H1 (cell line): ENCODE measurements at regions not wholly inside any gene's neighbourhood (a gene's known extent, or its start where the extent isn't known, plus 50 kb on each side); places are given as distances from the start of the nearest gene placed in this dataset.

Source experiments
- CTCF ChIA-PET: fragments of 300-600 bp; sonication (Branson Sonifier 250); formaldehyde crosslinking; loops from one replicate; lab custom pipeline; 2021; ENCODE audit not compliant: partially characterized antibody; lab: Charles Lee
- POLR2A ChIA-PET: fragments of 300-600 bp; sonication (Branson Sonifier 250); formaldehyde crosslinking; loops from one replicate; lab custom pipeline; 2021; ENCODE audit warnings: inconsistent platforms; ENCODE audit not compliant: partially characterized antibody; lab: Charles Lee
- DNase-seq, 2 experiments: peaks; one replicate each; pipeline versions ENCODE4 v3.0.0 to v3.0.0-alpha.2; 2010 to 2022; ENCODE audit warnings: low spot score in 2 of 2, low read depth in 1 of 2, mixed read lengths in 1 of 2
- FAIRE-seq: peaks from 2 replicates; lab custom pipeline; 2011; peaks lifted over from hg19 to GRCh38; lab: Jason Lieb, UNC
- H2AFZ ChIP-seq: 2 replicates; pipeline ENCODE4 v1.8.1; 2012; ENCODE audit warnings: low read length, inconsistent platforms
- H2AK5ac ChIP-seq: 2 replicates; pipeline ENCODE4 v1.6.1; 2013; ENCODE audit warnings: low read depth, low read length
- H2BK120ac ChIP-seq: replicated peaks from 2 replicates; pipeline ENCODE3; 2013; ENCODE audit warnings: low read depth, low read length, inconsistent platforms
- H2BK12ac ChIP-seq: 2 replicates; pipeline ENCODE4 v1.6.1; 2013; ENCODE audit warnings: low read depth, low read length
- H2BK15ac ChIP-seq: 2 replicates; pipeline ENCODE4 v1.6.1; 2013; ENCODE audit warnings: low read length
- H2BK20ac ChIP-seq: 2 replicates; pipeline ENCODE4 v1.6.1; 2013; ENCODE audit warnings: low read length
- H2BK5ac ChIP-seq: 2 replicates; pipeline ENCODE4 v1.6.1; 2013; ENCODE audit warnings: low read depth, low read length
- H3K14ac ChIP-seq: 2 replicates; pipeline ENCODE4 v1.6.1; 2013; ENCODE audit warnings: inconsistent platforms; ENCODE audit not compliant: insufficient read length
- H3K18ac ChIP-seq: 2 replicates; pipeline ENCODE4 v1.6.1; 2013; ENCODE audit warnings: low read length; ENCODE audit errors: extremely low read depth
- H3K23ac ChIP-seq: 2 replicates; pipeline ENCODE4 v1.6.1; 2013; ENCODE audit warnings: inconsistent platforms; ENCODE audit not compliant: insufficient read length
- H3K23me2 ChIP-seq: 2 replicates; pipeline ENCODE4 v1.6.1; 2013; ENCODE audit warnings: low read depth, low read length
- H3K27ac ChIP-seq: 2 replicates; pipeline ENCODE4 v1.6.1; 2011; ENCODE audit warnings: low read depth, low read length, inconsistent platforms
- H3K27me3 ChIP-seq, 4 experiments: replicated peaks in 1 of 4; 1 replicate in 1 of 4; 2 replicates in 3 of 4; pipeline versions ENCODE4 v1.6.1 to v1.8.1; 2011 to 2013; ENCODE audit warnings: low read length in 3 of 4, mild to moderate bottlenecking in 3 of 4, inconsistent platforms in 2 of 4, mixed read lengths in 2 of 4, moderate library complexity in 1 of 4; ENCODE audit not compliant: control insufficient read depth in 3 of 4, insufficient read depth in 3 of 4; ENCODE audit errors: extremely low read depth in 1 of 4
- H3K36me3 ChIP-seq, 4 experiments: 2 replicates each; pipeline versions ENCODE4 v1.6.1 to v1.8.1; 2011 to 2013; ENCODE audit warnings: mild to moderate bottlenecking in 4 of 4, low read length in 3 of 4, moderate library complexity in 2 of 4, control low read depth in 1 of 4, inconsistent platforms in 1 of 4; ENCODE audit not compliant: insufficient read depth in 4 of 4, control insufficient read depth in 2 of 4
- H3K4ac ChIP-seq: replicated peaks from 2 replicates; pipeline ENCODE3; 2013; ENCODE audit warnings: low read length, low read depth, mixed read lengths, inconsistent platforms; ENCODE audit not compliant: insufficient read length
- H3K4me1 ChIP-seq, 4 experiments: replicated peaks in 1 of 4; 1 replicate in 1 of 4; 2 replicates in 3 of 4; pipeline versions ENCODE4 v1.6.1 to v1.8.1; 2011 to 2013; ENCODE audit warnings: low read length in 3 of 4, inconsistent platforms in 2 of 4, mixed read lengths in 1 of 4; ENCODE audit not compliant: insufficient read depth in 4 of 4, control insufficient read depth in 3 of 4
- H3K4me2 ChIP-seq, 2 experiments: 2 replicates each; pipeline versions ENCODE4 v1.6.1 to v1.8.1; 2011 to 2013; ENCODE audit warnings: low read depth in 2 of 2, low read length in 2 of 2, control low read depth in 1 of 2, inconsistent platforms in 1 of 2, mild to moderate bottlenecking in 1 of 2; ENCODE audit not compliant: insufficient read depth in 1 of 2
- H3K4me3 ChIP-seq, 4 experiments: fragments of 200-600, 300-600 bp in 1 of 4; sonication (generic), shearing (Covaris generic), sonication (Bioruptor Twin) in 1 of 4; 2 replicates each; pipeline versions ENCODE4 v1.5.1 to v1.8.1; 2011 to 2016; ENCODE audit warnings: low read length in 4 of 4, low read depth in 3 of 4, control low read depth in 2 of 4, inconsistent platforms in 2 of 4, mild to moderate bottlenecking in 2 of 4, mixed read lengths in 1 of 4, moderate library complexity in 1 of 4; ENCODE audit not compliant: insufficient read depth in 2 of 4; ENCODE audit errors: extremely low read depth in 1 of 4
- H3K56ac ChIP-seq: replicated peaks from 2 replicates; pipeline ENCODE3; 2013; ENCODE audit warnings: low read depth, mild to moderate bottlenecking, mixed read lengths, low read length, inconsistent platforms; ENCODE audit not compliant: insufficient read length
- H3K79me1 ChIP-seq: 2 replicates; pipeline ENCODE4 v1.6.1; 2013; ENCODE audit warnings: low read depth, low read length, control low read depth
- H3K79me2 ChIP-seq, 2 experiments: 2 replicates each; pipeline versions ENCODE4 v1.6.1 to v1.8.1; 2012 to 2013; ENCODE audit warnings: low read length in 2 of 2, mild to moderate bottlenecking in 2 of 2, inconsistent platforms in 1 of 2; ENCODE audit not compliant: insufficient read depth in 2 of 2, control insufficient read depth in 1 of 2
- H3K9ac ChIP-seq, 4 experiments: replicated peaks in 1 of 4; 1 replicate in 1 of 4; 2 replicates in 3 of 4; pipeline versions ENCODE4 v1.6.1 to v1.8.1; 2011 to 2013; ENCODE audit warnings: low read depth in 3 of 4, low read length in 3 of 4, control low read depth in 2 of 4, mild to moderate bottlenecking in 2 of 4, moderate library complexity in 2 of 4, inconsistent platforms in 1 of 4; ENCODE audit errors: extremely low read depth in 1 of 4
- H3K9me3 ChIP-seq, 2 experiments: 2 replicates each; pipeline versions ENCODE4 v1.6.1 to v1.8.1; 2012 to 2013; ENCODE audit warnings: mild to moderate bottlenecking in 2 of 2, moderate library complexity in 2 of 2, control low read depth in 1 of 2, inconsistent platforms in 1 of 2, low read depth in 1 of 2, low read length in 1 of 2, mixed read lengths in 1 of 2; ENCODE audit not compliant: insufficient read depth in 2 of 2
- H4K20me1 ChIP-seq, 2 experiments: replicated peaks in 1 of 2; 2 replicates each; pipeline versions ENCODE3 to v1.8.1; 2011 to 2013; ENCODE audit warnings: inconsistent platforms in 2 of 2, low read length in 2 of 2, mild to moderate bottlenecking in 1 of 2; ENCODE audit not compliant: insufficient read depth in 2 of 2, control insufficient read depth in 1 of 2
- H4K5ac ChIP-seq: 2 replicates; pipeline ENCODE4 v1.6.1; 2013; ENCODE audit warnings: low read length, low read depth, mixed read lengths, inconsistent platforms; ENCODE audit not compliant: insufficient read length
- H4K8ac ChIP-seq: 2 replicates; pipeline ENCODE4 v1.8.0; 2013; ENCODE audit warnings: mild to moderate bottlenecking, moderate library complexity, low read length, inconsistent platforms; ENCODE audit not compliant: insufficient read depth; ENCODE audit errors: extremely low read depth
- H4K91ac ChIP-seq: replicated peaks from 2 replicates; pipeline ENCODE3; 2013; ENCODE audit warnings: low read length, mixed read lengths, inconsistent platforms; ENCODE audit not compliant: insufficient read length
- NRF1 ChIP-seq: IDR thresholded peaks from 2 replicates; pipeline ENCODE4 v1.6.1; 2011; ENCODE audit warnings: mild to moderate bottlenecking, low read depth, low read length, improper control_type of control experiment
- POLR2A ChIP-seq, 2 experiments: IDR thresholded peaks; 1 replicate in 1 of 2; 2 replicates in 1 of 2; pipeline ENCODE4 v1.6.1; 2011; ENCODE audit warnings: low read depth in 2 of 2, low read length in 2 of 2, mild to moderate bottlenecking in 2 of 2; ENCODE audit errors: control extremely low read depth in 1 of 2
- SIN3A ChIP-seq, 2 experiments: IDR thresholded peaks in 1 of 2; conservative IDR thresholded peaks in 1 of 2; 2 replicates each; pipeline ENCODE4 v1.6.1; 2011 to 2012; ENCODE audit warnings: low read length in 2 of 2, improper control_type of control experiment in 1 of 2, low read depth in 1 of 2, mild to moderate bottlenecking in 1 of 2
- SIX5 ChIP-seq: IDR thresholded peaks from 2 replicates; pipeline ENCODE4 v1.6.1; 2011; ENCODE audit warnings: mild to moderate bottlenecking, low read depth, low read length
- TAF7 ChIP-seq: optimal IDR thresholded peaks from 2 replicates; pipeline ENCODE3; 2011; ENCODE audit warnings: low read depth, mild to moderate bottlenecking, inconsistent platforms, low read length, moderate library complexity, borderline replicate concordance
- WGBS, 2 experiments: shearing (Covaris generic) in 1 of 2; methylation state at CpG; one replicate each; pipeline versions ENCODE4 v1.1.6 to v1.1.7; 2013 to 2015; ENCODE audit warnings: low lambda C conversion rate in 2 of 2, mixed read lengths in 2 of 2, inconsistent platforms in 1 of 2, low coverage in 1 of 2, missing lambda C conversion rate in 1 of 2; ENCODE audit not compliant: insufficient replicate concordance in 2 of 2, insufficient coverage in 1 of 2, insufficient read length in 1 of 2; ENCODE audit errors: extremely low coverage in 1 of 2, missing lambda C conversion rate in 1 of 2; 5-methylcytosine and 5-hydroxymethylcytosine counted together

GRCh38 chr11:70517203-70517602 lies 118.9 kb downstream of the CTTN start:
- Histone ChIP-seq H4K5ac (no peak overlapping the region), H3K27me3 (no peaks in the 10 kb centered on the region; a peak in 1 of 7 replicates), H3K23me2 (no peaks in the 10 kb centered on the region), H3K4ac (no peak overlapping the region), H3K79me1 (no peaks in the 10 kb centered on the region), H2BK12ac (no peak overlapping the region), H3K4me3 (no peak overlapping the region), H3K27ac (no peak overlapping the region), H3K18ac (no peak overlapping the region), H2BK20ac (no peak overlapping the region), H4K91ac (no peak overlapping the region), H4K20me1 (peaks cover 5 to 6% of the 10 kb centered on the region in 2 experiments), H2BK15ac (no peak overlapping the region), H2AK5ac (no peak overlapping the region), H3K14ac (no peak overlapping the region), H3K9ac (no peak overlapping the region), H2BK5ac (no peak overlapping the region), H3K56ac (no peak overlapping the region), H3K36me3 (no peaks in the 10 kb centered on the region), H3K4me2 (no peak overlapping the region), H4K8ac (no peak overlapping the region), H3K23ac (no peak overlapping the region), H3K4me1 (peaks cover 0 to 7% (median 1%) of the 10 kb centered on the region in 4 experiments; a peak in 2 of 7 replicates), H2BK120ac (no peak overlapping the region), H3K9me3 (peaks cover 5 to 6% of the 10 kb centered on the region in 2 experiments; a peak in 3 of 4 replicates), H2AFZ (no peak overlapping the region), H3K79me2 (no peaks in the 10 kb centered on the region)
- 88% methylated on average over 7 of the region's 7 CpGs; no CpG with 5 or more reads in 1 of the 2 experiments for WGBS, 2 experiments
- POLR2A ChIA-PET, result no interaction called here
- CTCF ChIA-PET, result interaction anchor here (0.8 to 11.3 kb wide), 2 partner anchors 9 to 61 kb away, joined by 3 to 150 read pairs; no protein-coding TSS in a partner anchor
- TF ChIP-seq POLR2A (IDR thresholded peaks at IDR 0.05; ENCODE audit: control extremely low read depth in 1 of 2, low read depth in 2 of 2, low read length in 2 of 2) (no peak), NRF1 (no peak), SIX5 (no peak), TAF7 (no peak), SIN3A (conservative IDR thresholded peaks at IDR 0.05 in 1 of 2, IDR thresholded peaks at IDR 0.05 in 1 of 2; ENCODE audit: low read depth in 1 of 2, low read length in 2 of 2) (no peak)
- no peak for FAIRE-seq
- DNase-seq, result no peak
